Endodermal cell (in vitro differentiated cells): ENCODE measurements at regions not wholly inside any gene's neighbourhood (a gene's known extent, or its start where the extent isn't known, plus 50 kb on each side); places are given as distances from the start of the nearest gene placed in this dataset.

Source experiments
- DNase-seq: peaks from one replicate; pipeline ENCODE4 v3.0.0-alpha.2; 2017
- H3K27ac ChIP-seq: 2 replicates; pipeline ENCODE4 v1.5.1; 2013; ENCODE audit warnings: mild to moderate bottlenecking, low read depth, low read length, moderate library complexity
- H3K27me3 ChIP-seq: 2 replicates; pipeline ENCODE4 v1.6.1; 2013; ENCODE audit warnings: mild to moderate bottlenecking, low read length, moderate library complexity; ENCODE audit not compliant: insufficient read depth, control insufficient read depth, poor library complexity, severe bottlenecking
- H3K36me3 ChIP-seq: 2 replicates; pipeline ENCODE4 v1.7.0; 2013; ENCODE audit warnings: mild to moderate bottlenecking, low read length, moderate library complexity; ENCODE audit not compliant: control insufficient read depth, insufficient read depth
- H3K4me1 ChIP-seq: one replicate; pipeline ENCODE4 v1.7.0; 2013; ENCODE audit warnings: low read length; ENCODE audit not compliant: control insufficient read depth, insufficient read depth
- H3K4me3 ChIP-seq: 2 replicates; pipeline ENCODE4 v1.5.1; 2013; ENCODE audit warnings: mild to moderate bottlenecking, low read length, moderate library complexity
- H3K9ac ChIP-seq: 2 replicates; pipeline ENCODE4 v1.6.1; 2013; ENCODE audit warnings: mild to moderate bottlenecking, low read length, moderate library complexity; ENCODE audit not compliant: poor library complexity, severe bottlenecking; ENCODE audit errors: extremely low read depth
- H3K9me3 ChIP-seq: 2 replicates; pipeline ENCODE4 v1.6.1; 2013; ENCODE audit warnings: mild to moderate bottlenecking, low read length, moderate library complexity; ENCODE audit not compliant: control insufficient read depth
- H3K27ac Mint-ChIP-seq: 2 replicates; pipeline ENCODE4 v1.8.0; 2020; ENCODE audit warnings: mixed read lengths
- H3K27me3 Mint-ChIP-seq: 2 replicates; pipeline ENCODE4 v1.8.0; 2021; ENCODE audit warnings: mild to moderate bottlenecking, mixed read lengths; ENCODE audit not compliant: insufficient read depth
- H3K36me3 Mint-ChIP-seq: 2 replicates; pipeline ENCODE4 v1.8.0; 2020; ENCODE audit warnings: low read depth, mixed read lengths
- H3K4me1 Mint-ChIP-seq: 2 replicates; pipeline ENCODE4 v1.8.0; 2020; ENCODE audit warnings: mixed read lengths
- H3K4me3 Mint-ChIP-seq: 2 replicates; pipeline ENCODE4 v1.8.0; 2020; ENCODE audit warnings: mild to moderate bottlenecking, moderate library complexity, mixed read lengths
- H3K9me3 Mint-ChIP-seq: 2 replicates; pipeline ENCODE4 v1.8.0; 2020; ENCODE audit warnings: mild to moderate bottlenecking, mixed read lengths
- CTCF ChIP-seq: fragments of 200-600 bp; sonication (generic); conservative IDR thresholded peaks from 2 replicates; pipeline ENCODE4 v1.5.0; 2021; ENCODE audit warnings: antibody characterized with exemption, mild to moderate bottlenecking
- WGBS, 2 experiments: methylation state at CpG; one replicate each; pipeline versions ENCODE4 v1.1.5 to v1.1.7; 2013; ENCODE audit warnings: missing lambda C conversion rate in 2 of 2, mixed read lengths in 1 of 2; ENCODE audit not compliant: insufficient coverage in 1 of 2, insufficient read length in 1 of 2; 5-methylcytosine and 5-hydroxymethylcytosine counted together

GRCh38 chr2:183597841-183598240 lies 473.6 kb downstream of the NUP35 start:
- peaks cover 6% of the 10 kb centered on the region for H3K4me1 Mint-ChIP-seq
- 83 to 94% methylated on average over 1 of the region's 1 CpG for WGBS, 2 experiments
- no peak overlapping the region for H3K27ac Mint-ChIP-seq
- H3K27ac ChIP-seq, result no peak overlapping the region
- no peaks in the 10 kb centered on the region for H3K36me3 ChIP-seq
- H3K27me3 ChIP-seq, result no peaks in the 10 kb centered on the region
- H3K4me3 Mint-ChIP-seq, result no peak overlapping the region
- H3K9me3 Mint-ChIP-seq, result no peaks in the 10 kb centered on the region
- no peaks in the 10 kb centered on the region for H3K27me3 Mint-ChIP-seq
- no peak overlapping the region for H3K4me3 ChIP-seq
- no peak for TF ChIP-seq CTCF
- H3K9me3 ChIP-seq, result no peaks in the 10 kb centered on the region
- H3K4me1 ChIP-seq, result no peaks in the 10 kb centered on the region
- H3K9ac ChIP-seq, result no peak overlapping the region
- no peak for DNase-seq
- H3K36me3 Mint-ChIP-seq, result no peaks in the 10 kb centered on the region

GRCh38 chr2:183604065-183604464 lies 479.8 kb downstream of the NUP35 start:
- TF ChIP-seq CTCF, result no peak
- WGBS, 2 experiments, result 86 to 88% methylated on average over 1 to 5 of the region's 5 CpGs
- Histone ChIP-seq H3K4me1 (peaks cover 5% of the 10 kb centered on the region), H3K27ac (no peak overlapping the region), H3K9ac (no peak overlapping the region), H3K36me3 (no peaks in the 10 kb centered on the region), H3K4me3 (no peak overlapping the region), H3K27me3 (no peaks in the 10 kb centered on the region), H3K9me3 (no peaks in the 10 kb centered on the region)
- no peaks in the 10 kb centered on the region for H3K36me3 Mint-ChIP-seq
- DNase-seq, result no peak
- H3K27ac Mint-ChIP-seq, result no peak overlapping the region
- no peaks in the 10 kb centered on the region for H3K9me3 Mint-ChIP-seq
- H3K27me3 Mint-ChIP-seq, result no peaks in the 10 kb centered on the region
- peaks cover 11% of the 10 kb centered on the region for H3K4me1 Mint-ChIP-seq
- H3K4me3 Mint-ChIP-seq, result no peak overlapping the region

- TF ChIP-seq CTCF, result no peak
- Histone ChIP-seq H3K9me3 (no peaks in the 10 kb centered on the region), H3K27me3 (no peaks in the 10 kb centered on the region), H3K4me1 (peaks cover 5% of the 10 kb centered on the region), H3K9ac (no peak overlapping the region), H3K36me3 (no peaks in the 10 kb centered on the region), H3K4me3 (no peak overlapping the region), H3K27ac (no peak overlapping the region)
- H3K4me3 Mint-ChIP-seq, result no peak overlapping the region
- H3K36me3 Mint-ChIP-seq, result no peaks in the 10 kb centered on the region
- WGBS, 2 experiments, result 63 to 100% methylated on average over 1 to 3 of the region's 3 CpGs
- no peak overlapping the region for H3K27ac Mint-ChIP-seq
- peaks cover 11% of the 10 kb centered on the region for H3K4me1 Mint-ChIP-seq
- no peak for DNase-seq
- no peaks in the 10 kb centered on the region for H3K27me3 Mint-ChIP-seq
- no peaks in the 10 kb centered on the region for H3K9me3 Mint-ChIP-seq
Observed at GRCh38 chr2:183605440-183605839, 481.2 kb downstream of the NUP35 start.
